ENCODE measurements at regions not wholly inside any gene's neighbourhood (a gene's known extent, or its start where the extent isn't known, plus 50 kb on each side); places are given as distances from the start of the nearest gene placed in this dataset.

GRCh38 chr16:27677263-27677662, 127.3 kb downstream of the KATNIP start:
- no peaks in the 10 kb centered on the region for H3K4me1 ChIP-seq (ENCODE audit: control insufficient read depth in 1 of 2, insufficient read depth in 2 of 2, low read length in 2 of 2)
- H4K20me1 ChIP-seq (ENCODE audit: insufficient read depth): no peaks in the 10 kb centered on the region
- no peak overlapping the region for H3K27ac ChIP-seq (ENCODE audit: low read depth, low read length)
- ChIA-PET RAD21 (ENCODE audit: low non-redundant PET in 1 of 2, low total read pairs in 2 of 2, uncharacterized antibody in 2 of 2, unreplicated experiment in 2 of 2) (interaction anchor here in 1 of 2 experiments (0.7 kb wide), 1 partner anchor 187 kb away, joined by 3 read pairs; no protein-coding TSS in a partner anchor), CTCF (no interaction called here), POLR2A (no interaction called here)
- DNase-seq (ENCODE audit: low read depth, low spot score) (no peak), ATAC-seq (no peak)
- no peaks in the 10 kb centered on the region for H3K79me2 ChIP-seq (ENCODE audit: insufficient read depth, low read length)
- BruUV-seq (replicated peaks): no TSS peak
- no peak overlapping the region for H3K4me3 ChIP-seq (replicated peaks in 1 of 2; ENCODE audit: low read depth in 1 of 2, low read length in 2 of 2)
- no peaks in the 10 kb centered on the region for H3K9me3 ChIP-seq (ENCODE audit: control insufficient read depth in 1 of 2, insufficient read depth in 1 of 2, low read depth in 1 of 2, low read length in 2 of 2)
- H2AFZ ChIP-seq (ENCODE audit: low read depth, low read length, poor library complexity, severe bottlenecking): no peak overlapping the region
- no peak for TF ChIP-seq CTCF (IDR thresholded peaks at IDR 0.05 in 2 of 3, conservative IDR thresholded peaks at IDR 0.05 in 1 of 3; ENCODE audit: borderline replicate concordance in 1 of 3, insufficient read depth in 1 of 3, low read depth in 2 of 3, low read length in 2 of 3)
- TF ChIP-seq RAD21 (IDR thresholded peaks at IDR 0.05; ENCODE audit: low read depth): no peak
- no peak for TF ChIP-seq SIN3A (IDR thresholded peaks at IDR 0.05; ENCODE audit: low read depth)
- no peak for TF ChIP-seq YY1 (IDR thresholded peaks at IDR 0.05; ENCODE audit: extremely low read depth, insufficient replicate concordance, low read depth, low read length)
- no peak for TF ChIP-seq SP1 (IDR thresholded peaks at IDR 0.05; ENCODE audit: low read depth)
- no peak for TF ChIP-seq ATF3 (IDR thresholded peaks at IDR 0.05)
- no peak for TF ChIP-seq JUND (IDR thresholded peaks at IDR 0.05)
- H3K9me2 ChIP-seq (ENCODE audit: insufficient read depth): no peaks in the 10 kb centered on the region
- intact Hi-C loops (cut with micrococcal nuclease): no loop called here
- no peak overlapping the region for H3K4me2 ChIP-seq (ENCODE audit: low read length)
- H3K36me3 ChIP-seq (ENCODE audit: control insufficient read depth in 1 of 2, insufficient read depth in 2 of 2, low read length in 2 of 2): peaks cover 2 to 3% of the 10 kb centered on the region in 2 experiments; a peak in 2 of 4 replicates
- H3K27me3 ChIP-seq (ENCODE audit: insufficient read depth, low read length): no peaks in the 10 kb centered on the region
- no peak overlapping the region for H3K9ac ChIP-seq (ENCODE audit: low read length)

GRCh38 chr16:27678955-27679354, 129.0 kb downstream of the KATNIP start:
- Histone ChIP-seq H3K9ac (ENCODE audit: low read length) (no peak overlapping the region), H3K4me2 (ENCODE audit: low read length) (no peak overlapping the region), H3K36me3 (ENCODE audit: control insufficient read depth in 1 of 2, insufficient read depth in 2 of 2, low read length in 2 of 2) (peaks cover 2 to 3% of the 10 kb centered on the region in 2 experiments; a peak in 2 of 4 replicates), H3K9me2 (ENCODE audit: insufficient read depth) (no peaks in the 10 kb centered on the region), H2AFZ (ENCODE audit: low read depth, low read length, poor library complexity, severe bottlenecking) (no peak overlapping the region), H3K27me3 (ENCODE audit: insufficient read depth, low read length) (no peaks in the 10 kb centered on the region), H3K79me2 (ENCODE audit: insufficient read depth, low read length) (no peaks in the 10 kb centered on the region), H3K9me3 (ENCODE audit: control insufficient read depth in 1 of 2, insufficient read depth in 1 of 2, low read depth in 1 of 2, low read length in 2 of 2) (no peaks in the 10 kb centered on the region), H3K4me1 (ENCODE audit: control insufficient read depth in 1 of 2, insufficient read depth in 2 of 2, low read length in 2 of 2) (no peaks in the 10 kb centered on the region), H3K27ac (ENCODE audit: low read depth, low read length) (no peak overlapping the region), H3K4me3 (replicated peaks in 1 of 2; ENCODE audit: low read depth in 1 of 2, low read length in 2 of 2) (no peak overlapping the region), H4K20me1 (ENCODE audit: insufficient read depth) (no peaks in the 10 kb centered on the region)
- DNase-seq (ENCODE audit: low read depth, low spot score) (no peak), ATAC-seq (no peak)
- CTCF ChIA-PET: no interaction called here
- BruUV-seq (replicated peaks): no TSS peak
- POLR2A ChIA-PET: no interaction called here
- intact Hi-C loops (cut with micrococcal nuclease): no loop called here
- RAD21 ChIA-PET (ENCODE audit: low non-redundant PET in 1 of 2, low total read pairs in 2 of 2, uncharacterized antibody in 2 of 2, unreplicated experiment in 2 of 2): no interaction called here
- TF ChIP-seq CTCF (IDR thresholded peaks at IDR 0.05 in 2 of 3, conservative IDR thresholded peaks at IDR 0.05 in 1 of 3; ENCODE audit: borderline replicate concordance in 1 of 3, insufficient read depth in 1 of 3, low read depth in 2 of 3, low read length in 2 of 3) (no peak), CEBPB (IDR thresholded peaks at IDR 0.05; ENCODE audit: low read depth) (no peak), YY1 (IDR thresholded peaks at IDR 0.05; ENCODE audit: extremely low read depth, insufficient replicate concordance, low read depth, low read length) (no peak), ELF1 (IDR thresholded peaks at IDR 0.05; ENCODE audit: borderline replicate concordance, low read depth) (no peak), POLR2AphosphoS5 (IDR thresholded peaks at IDR 0.05; ENCODE audit: low read depth, low read length) (no peak), EGR1 (IDR thresholded peaks at IDR 0.05; ENCODE audit: low read depth) (no peak), ZNF274 (IDR thresholded peaks at IDR 0.05; ENCODE audit: low read depth, low read length) (no peak), CBX3 (IDR thresholded peaks at IDR 0.05; ENCODE audit: low read depth) (no peak), TCF7L2 (IDR thresholded peaks at IDR 0.05; ENCODE audit: borderline replicate concordance, extremely low read depth, insufficient read depth, insufficient read length) (no peak), SIN3A (IDR thresholded peaks at IDR 0.05; ENCODE audit: low read depth) (no peak), JUND (IDR thresholded peaks at IDR 0.05) (no peak), SRF (IDR thresholded peaks at IDR 0.05; ENCODE audit: low read depth) (no peak), ATF3 (IDR thresholded peaks at IDR 0.05) (no peak), MAX (IDR thresholded peaks at IDR 0.05) (no peak), SP1 (IDR thresholded peaks at IDR 0.05; ENCODE audit: low read depth) (no peak)
